ENCODE measurements at regions not wholly inside any gene's neighbourhood (a gene's known extent, or its start where the extent isn't known, plus 50 kb on each side); places are given as distances from the start of the nearest gene placed in this dataset.
A peak's percentile ranks its signal among the peaks of the same experiment; 100 is the strongest.

- in situ Hi-C loops (cut with HindIII; ENCODE audit: low sequenced_read_pairs), result no loop called here
- TF ChIP-seq CTCF (IDR thresholded peaks at IDR 0.05; ENCODE audit: low read depth, low read length, missing control alignments), result no peak
Measured at GRCh38 chrX:20514358-20514757, 247.6 kb upstream of the RPS6KA3 start.

GRCh38 chrX:20513185-20513584 lies 246.5 kb upstream of the RPS6KA3 start:
- no peak for DNase-seq (ENCODE audit: low read depth)
- H3K4me3 ChIP-seq (ENCODE audit: low read depth, low read length), result no peak overlapping the region
- in situ Hi-C loops (cut with HindIII; ENCODE audit: low sequenced_read_pairs), result no loop called here
- no peak for TF ChIP-seq CTCF (IDR thresholded peaks at IDR 0.05; ENCODE audit: low read depth, low read length, missing control alignments)

More at GRCh38 chrX:20514358-20514757, 247.6 kb upstream of the RPS6KA3 start:
- H3K4me3 ChIP-seq (ENCODE audit: low read depth, low read length), result no peak overlapping the region
- DNase-seq (ENCODE audit: low read depth), result peak; percentile 34

- no peak for TF ChIP-seq CTCF (IDR thresholded peaks at IDR 0.05; ENCODE audit: low read depth, low read length, missing control alignments)
- no peak overlapping the region for H3K4me3 ChIP-seq (ENCODE audit: low read depth, low read length)
- in situ Hi-C loops (cut with HindIII; ENCODE audit: low sequenced_read_pairs), result no loop called here
- DNase-seq (ENCODE audit: low read depth), result no peak
Measured at GRCh38 chrX:20511792-20512191, 245.1 kb upstream of the RPS6KA3 start.

GRCh38 chrX:20507901-20508620 lies 241.4 kb upstream of the RPS6KA3 start:
- DNase-seq (ENCODE audit: low read depth), result no peak
- no peak for TF ChIP-seq CTCF (IDR thresholded peaks at IDR 0.05; ENCODE audit: low read depth, low read length, missing control alignments)
- in situ Hi-C loops (cut with HindIII; ENCODE audit: low sequenced_read_pairs), result no loop called here

GRCh38 chrX:20506739-20507138 lies 240.0 kb upstream of the RPS6KA3 start:
- DNase-seq (ENCODE audit: low read depth), result no peak
- H3K4me3 ChIP-seq (ENCODE audit: low read depth, low read length), result no peak overlapping the region
- in situ Hi-C loops (cut with HindIII; ENCODE audit: low sequenced_read_pairs), result no loop called here
- no peak for TF ChIP-seq CTCF (IDR thresholded peaks at IDR 0.05; ENCODE audit: low read depth, low read length, missing control alignments)

More at GRCh38 chrX:20507901-20508620, 241.4 kb upstream of the RPS6KA3 start:
- H3K4me3 ChIP-seq (ENCODE audit: low read depth, low read length), result no peak overlapping the region

GRCh38 chrX:20500949-20501348 lies 234.2 kb upstream of the RPS6KA3 start:
- no peak overlapping the region for H3K4me3 ChIP-seq (ENCODE audit: low read depth, low read length)
- in situ Hi-C loops (cut with HindIII; ENCODE audit: low sequenced_read_pairs), result no loop called here
- no peak for DNase-seq (ENCODE audit: low read depth)
- no peak for TF ChIP-seq CTCF (IDR thresholded peaks at IDR 0.05; ENCODE audit: low read depth, low read length, missing control alignments)

All from astrocyte of the cerebellum (primary cell).